ENCODE measurements at regions not wholly inside any gene's neighbourhood (a gene's known extent, or its start where the extent isn't known, plus 50 kb on each side); places are given as distances from the start of the nearest gene placed in this dataset.

DNA sequence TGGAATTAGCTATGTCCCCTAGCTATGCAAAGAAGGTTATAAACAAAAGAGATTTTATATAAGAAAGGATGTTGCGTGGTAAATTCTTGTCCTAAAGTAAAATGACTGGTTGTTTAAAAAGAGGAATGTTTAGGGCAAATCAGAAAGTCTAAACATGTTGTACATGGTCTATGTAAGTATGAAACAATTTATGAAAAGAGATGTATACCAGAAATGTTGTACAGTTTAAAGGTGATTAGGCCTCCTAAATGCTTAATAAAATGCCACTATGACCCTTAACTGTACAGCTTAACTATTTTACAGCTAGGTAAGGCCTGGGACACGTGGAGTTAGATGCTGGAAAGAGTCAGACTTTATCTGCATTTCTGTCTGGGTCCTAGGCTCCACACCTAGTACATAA lies 775.9 kb upstream of the KLHL1 start:
- H3K4me1 ChIP-seq (ENCODE audit: low read length) = no peaks in the 10 kb centered on the region
- H3K4me2 ChIP-seq (ENCODE audit: low read length) = no peak overlapping the region
- no peaks in the 10 kb centered on the region for H3K9me3 ChIP-seq (ENCODE audit: insufficient read depth, low read length)
- H3K79me2 ChIP-seq (ENCODE audit: low read length) = no peaks in the 10 kb centered on the region
- no peak overlapping the region for H2AFZ ChIP-seq (ENCODE audit: low read depth, low read length)
- no peaks in the 10 kb centered on the region for H3K36me3 ChIP-seq (replicated peaks; ENCODE audit: low read depth, low read length)
- no peaks in the 10 kb centered on the region for H4K20me1 ChIP-seq (ENCODE audit: insufficient read depth, low read length)
- no peak overlapping the region for H3K4me3 ChIP-seq (ENCODE audit: low read length)
- no peak overlapping the region for H3K27ac ChIP-seq (ENCODE audit: low read length)
- no peak overlapping the region for H3K9ac ChIP-seq (ENCODE audit: low read length)
- H3K27me3 ChIP-seq (ENCODE audit: low read depth, low read length) = no peaks in the 10 kb centered on the region
- TF ChIP-seq EZH2phosphoT487 (IDR thresholded peaks at IDR 0.05; ENCODE audit: low read depth) = no peak
- TF ChIP-seq, protein P1, sequence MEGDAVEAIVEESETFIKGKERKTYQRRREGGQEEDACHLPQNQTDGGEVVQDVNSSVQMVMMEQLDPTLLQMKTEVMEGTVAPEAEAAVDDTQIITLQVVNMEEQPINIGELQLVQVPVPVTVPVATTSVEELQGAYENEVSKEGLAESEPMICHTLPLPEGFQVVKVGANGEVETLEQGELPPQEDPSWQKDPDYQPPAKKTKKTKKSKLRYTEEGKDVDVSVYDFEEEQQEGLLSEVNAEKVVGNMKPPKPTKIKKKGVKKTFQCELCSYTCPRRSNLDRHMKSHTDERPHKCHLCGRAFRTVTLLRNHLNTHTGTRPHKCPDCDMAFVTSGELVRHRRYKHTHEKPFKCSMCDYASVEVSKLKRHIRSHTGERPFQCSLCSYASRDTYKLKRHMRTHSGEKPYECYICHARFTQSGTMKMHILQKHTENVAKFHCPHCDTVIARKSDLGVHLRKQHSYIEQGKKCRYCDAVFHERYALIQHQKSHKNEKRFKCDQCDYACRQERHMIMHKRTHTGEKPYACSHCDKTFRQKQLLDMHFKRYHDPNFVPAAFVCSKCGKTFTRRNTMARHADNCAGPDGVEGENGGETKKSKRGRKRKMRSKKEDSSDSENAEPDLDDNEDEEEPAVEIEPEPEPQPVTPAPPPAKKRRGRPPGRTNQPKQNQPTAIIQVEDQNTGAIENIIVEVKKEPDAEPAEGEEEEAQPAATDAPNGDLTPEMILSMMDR (IDR thresholded peaks at IDR 0.05; ENCODE audit: low read depth, low read length) = no peak

DNA sequence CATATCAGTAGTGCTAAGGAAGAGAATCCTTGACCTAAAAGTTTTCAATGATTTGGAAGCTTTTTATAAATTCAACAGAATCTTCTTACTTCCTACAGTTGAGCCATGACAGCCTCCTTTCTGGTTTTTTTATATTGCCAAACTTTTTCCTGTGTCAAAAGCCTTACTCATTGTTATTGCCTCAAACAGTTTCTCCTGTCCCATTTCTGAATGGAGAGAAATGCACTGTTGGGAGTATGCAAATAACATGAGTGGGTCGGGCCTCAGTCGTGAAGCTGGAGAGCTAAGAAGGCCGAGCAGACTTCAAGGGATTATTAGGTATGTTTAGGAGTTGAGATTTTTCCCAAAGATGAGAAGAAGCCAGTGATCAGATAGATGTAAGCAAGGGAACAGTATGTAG lies 766.4 kb upstream of the KLHL1 start:
- Histone ChIP-seq H2AFZ (ENCODE audit: low read depth, low read length) (no peak overlapping the region), H3K4me1 (ENCODE audit: low read length) (no peaks in the 10 kb centered on the region), H3K9ac (ENCODE audit: low read length) (no peak overlapping the region), H4K20me1 (ENCODE audit: insufficient read depth, low read length) (no peaks in the 10 kb centered on the region), H3K79me2 (ENCODE audit: low read length) (no peaks in the 10 kb centered on the region), H3K36me3 (replicated peaks; ENCODE audit: low read depth, low read length) (no peaks in the 10 kb centered on the region), H3K4me2 (ENCODE audit: low read length) (no peak overlapping the region), H3K27me3 (ENCODE audit: low read depth, low read length) (no peaks in the 10 kb centered on the region), H3K4me3 (ENCODE audit: low read length) (no peak overlapping the region), H3K9me3 (ENCODE audit: insufficient read depth, low read length) (no peaks in the 10 kb centered on the region), H3K27ac (ENCODE audit: low read length) (no peak overlapping the region)
- TF ChIP-seq EZH2phosphoT487 (IDR thresholded peaks at IDR 0.05; ENCODE audit: low read depth) = no peak
- TF ChIP-seq, protein P1 (IDR thresholded peaks at IDR 0.05; ENCODE audit: low read depth, low read length) = no peak

DNA sequence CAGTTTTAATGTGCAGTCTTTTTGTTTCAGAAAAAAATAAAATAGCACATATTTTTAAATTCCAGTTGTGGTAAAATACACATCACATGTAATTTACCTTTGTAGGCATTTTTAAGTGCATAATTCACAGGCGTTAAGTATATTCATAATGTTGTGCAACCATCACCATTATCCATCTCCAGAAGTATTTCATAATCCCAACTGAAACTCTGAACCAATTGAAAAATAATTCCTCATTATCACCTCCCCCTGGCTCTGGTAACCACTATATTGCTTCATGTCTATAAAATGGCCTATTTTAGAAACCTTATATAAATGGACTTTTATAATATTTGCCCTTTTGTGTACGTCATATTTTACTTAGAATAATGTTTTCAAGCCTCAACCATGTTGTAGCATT lies 756.5 kb upstream of the KLHL1 start:
- H3K4me2 ChIP-seq (ENCODE audit: low read length) = no peak overlapping the region
- no peaks in the 10 kb centered on the region for H3K27me3 ChIP-seq (ENCODE audit: low read depth, low read length)
- H3K9ac ChIP-seq (ENCODE audit: low read length) = no peak overlapping the region
- TF ChIP-seq EZH2phosphoT487 (IDR thresholded peaks at IDR 0.05; ENCODE audit: low read depth) = no peak
- TF ChIP-seq, protein P1 (IDR thresholded peaks at IDR 0.05; ENCODE audit: low read depth, low read length) = no peak
- no peak overlapping the region for H2AFZ ChIP-seq (ENCODE audit: low read depth, low read length)
- peaks cover 8% of the 10 kb centered on the region for H3K4me1 ChIP-seq (ENCODE audit: low read length)
- no peak overlapping the region for H3K4me3 ChIP-seq (ENCODE audit: low read length)
- no peak overlapping the region for H3K27ac ChIP-seq (ENCODE audit: low read length)
- no peaks in the 10 kb centered on the region for H4K20me1 ChIP-seq (ENCODE audit: insufficient read depth, low read length)
- no peaks in the 10 kb centered on the region for H3K36me3 ChIP-seq (replicated peaks; ENCODE audit: low read depth, low read length)
- no peaks in the 10 kb centered on the region for H3K9me3 ChIP-seq (ENCODE audit: insufficient read depth, low read length)
- H3K79me2 ChIP-seq (ENCODE audit: low read length) = no peaks in the 10 kb centered on the region

DNA sequence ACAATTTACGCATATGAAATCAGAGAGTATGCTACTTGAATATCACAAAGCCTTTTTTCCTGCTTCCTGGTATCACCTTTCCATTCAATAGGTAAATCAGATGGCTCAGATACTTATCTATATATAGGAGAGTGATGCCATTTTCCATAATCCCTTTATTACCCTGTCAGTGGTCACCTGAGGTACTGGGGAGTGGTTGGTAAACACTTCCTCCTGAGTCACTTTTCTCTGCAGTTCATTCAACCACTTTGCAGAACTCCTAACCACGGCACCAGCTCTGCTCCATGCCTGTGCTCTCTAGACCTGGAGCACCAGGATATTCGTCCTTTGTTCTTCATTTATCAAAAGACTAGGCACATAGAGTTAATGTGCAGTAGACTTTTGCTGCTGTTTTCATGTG lies 748.5 kb upstream of the KLHL1 start:
- H3K4me3 ChIP-seq (ENCODE audit: low read length) = no peak overlapping the region
- H3K4me1 ChIP-seq (ENCODE audit: low read length) = no peaks in the 10 kb centered on the region
- no peaks in the 10 kb centered on the region for H3K36me3 ChIP-seq (replicated peaks; ENCODE audit: low read depth, low read length)
- H3K9me3 ChIP-seq (ENCODE audit: insufficient read depth, low read length) = no peaks in the 10 kb centered on the region
- H3K4me2 ChIP-seq (ENCODE audit: low read length) = no peak overlapping the region
- no peaks in the 10 kb centered on the region for H3K79me2 ChIP-seq (ENCODE audit: low read length)
- H2AFZ ChIP-seq (ENCODE audit: low read depth, low read length) = no peak overlapping the region
- no peak overlapping the region for H3K27ac ChIP-seq (ENCODE audit: low read length)
- H4K20me1 ChIP-seq (ENCODE audit: insufficient read depth, low read length) = no peaks in the 10 kb centered on the region
- H3K27me3 ChIP-seq (ENCODE audit: low read depth, low read length) = no peaks in the 10 kb centered on the region
- no peak overlapping the region for H3K9ac ChIP-seq (ENCODE audit: low read length)
- TF ChIP-seq EZH2phosphoT487 (IDR thresholded peaks at IDR 0.05; ENCODE audit: low read depth) = no peak
- TF ChIP-seq, protein P1 (IDR thresholded peaks at IDR 0.05; ENCODE audit: low read depth, low read length) = no peak

All from OCI-LY3 (cell line).